ENCODE measurements at regions not wholly inside any gene's neighbourhood (a gene's known extent, or its start where the extent isn't known, plus 50 kb on each side); places are given as distances from the start of the nearest gene placed in this dataset.

DNA sequence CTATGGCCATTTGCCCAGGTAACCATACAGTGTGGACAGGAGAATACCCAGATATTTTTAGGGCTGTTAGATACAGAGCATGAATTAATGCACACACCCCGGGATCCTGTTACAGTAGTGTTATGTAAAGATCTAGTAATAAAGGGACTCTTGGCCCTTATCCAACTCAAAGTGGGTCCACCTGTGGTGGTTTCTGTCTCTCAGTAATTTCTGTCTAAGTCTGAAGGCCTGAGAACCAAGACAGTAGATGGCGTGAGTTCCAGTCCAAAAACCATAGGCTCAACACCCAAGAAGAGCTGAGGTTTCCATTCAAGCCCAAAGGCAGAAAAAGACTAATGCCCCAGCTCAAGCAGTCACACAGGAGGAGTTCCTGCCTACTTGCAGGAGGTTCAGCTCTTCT lies 277.7 kb downstream of the ZEB1 start:
- H3K4me1 ChIP-seq, result no peaks in the 10 kb centered on the region
- no peak for DNase-seq (ENCODE audit: extremely low spot score)
- H3K4me3 ChIP-seq, result no peak overlapping the region
- TF ChIP-seq, protein P1, sequence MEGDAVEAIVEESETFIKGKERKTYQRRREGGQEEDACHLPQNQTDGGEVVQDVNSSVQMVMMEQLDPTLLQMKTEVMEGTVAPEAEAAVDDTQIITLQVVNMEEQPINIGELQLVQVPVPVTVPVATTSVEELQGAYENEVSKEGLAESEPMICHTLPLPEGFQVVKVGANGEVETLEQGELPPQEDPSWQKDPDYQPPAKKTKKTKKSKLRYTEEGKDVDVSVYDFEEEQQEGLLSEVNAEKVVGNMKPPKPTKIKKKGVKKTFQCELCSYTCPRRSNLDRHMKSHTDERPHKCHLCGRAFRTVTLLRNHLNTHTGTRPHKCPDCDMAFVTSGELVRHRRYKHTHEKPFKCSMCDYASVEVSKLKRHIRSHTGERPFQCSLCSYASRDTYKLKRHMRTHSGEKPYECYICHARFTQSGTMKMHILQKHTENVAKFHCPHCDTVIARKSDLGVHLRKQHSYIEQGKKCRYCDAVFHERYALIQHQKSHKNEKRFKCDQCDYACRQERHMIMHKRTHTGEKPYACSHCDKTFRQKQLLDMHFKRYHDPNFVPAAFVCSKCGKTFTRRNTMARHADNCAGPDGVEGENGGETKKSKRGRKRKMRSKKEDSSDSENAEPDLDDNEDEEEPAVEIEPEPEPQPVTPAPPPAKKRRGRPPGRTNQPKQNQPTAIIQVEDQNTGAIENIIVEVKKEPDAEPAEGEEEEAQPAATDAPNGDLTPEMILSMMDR (IDR thresholded peaks at IDR 0.05), result no peak
- no peak for TF ChIP-seq POLR2AphosphoS5 (IDR thresholded peaks at IDR 0.05)
- no peak for TF ChIP-seq POLR2A (IDR thresholded peaks at IDR 0.05; ENCODE audit: low read depth)
- TF ChIP-seq EP300 (IDR thresholded peaks at IDR 0.05), result no peak
- no peaks in the 10 kb centered on the region for H3K36me3 ChIP-seq
- peaks cover 0 to 6% (median 0%) of the 10 kb centered on the region in 4 donors for H3K9me3 ChIP-seq
- no peaks in the 10 kb centered on the region for H3K27me3 ChIP-seq
- intact Hi-C loops (cut with DNase I), result no loop called here
- WGBS, result 100% methylated on average over 2 of the region's 2 CpGs
- no peak overlapping the region for H3K27ac ChIP-seq (replicated peaks in 1 of 4)

DNA sequence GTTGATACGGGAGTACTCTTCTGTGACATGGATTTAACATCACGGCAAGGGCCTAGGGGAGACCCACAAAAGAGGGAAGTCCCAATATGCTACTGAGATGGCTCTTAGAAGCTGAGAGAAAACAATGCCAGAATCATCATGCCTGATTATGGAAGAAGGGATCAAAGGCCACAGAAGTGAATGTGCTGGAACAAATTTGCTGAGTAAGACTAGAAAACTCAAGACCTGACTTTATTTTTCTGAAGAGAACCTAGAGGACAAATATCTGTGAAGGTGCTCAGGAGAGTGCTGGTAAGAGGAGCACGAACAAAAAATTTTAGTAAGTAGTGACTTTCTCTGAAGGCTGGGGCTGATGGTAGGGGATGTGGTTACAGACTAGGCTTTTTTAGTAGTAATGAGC lies 277.0 kb downstream of the ZEB1 start:
- no peak for TF ChIP-seq EP300 (IDR thresholded peaks at IDR 0.05)
- no peak for TF ChIP-seq POLR2A (IDR thresholded peaks at IDR 0.05; ENCODE audit: low read depth)
- no peak for TF ChIP-seq POLR2AphosphoS5 (IDR thresholded peaks at IDR 0.05)
- TF ChIP-seq, protein P1 (IDR thresholded peaks at IDR 0.05), result no peak
- Histone ChIP-seq H3K9me3 (peaks cover 0 to 7% (median 0%) of the 10 kb centered on the region in 4 donors), H3K27ac (replicated peaks in 1 of 4) (no peak overlapping the region), H3K4me1 (no peaks in the 10 kb centered on the region), H3K27me3 (no peaks in the 10 kb centered on the region), H3K36me3 (no peaks in the 10 kb centered on the region), H3K4me3 (no peak overlapping the region)
- intact Hi-C loops (cut with DNase I), result no loop called here
- WGBS, result 80% methylated on average over 3 of the region's 3 CpGs
- no peak for DNase-seq (ENCODE audit: extremely low spot score)

DNA sequence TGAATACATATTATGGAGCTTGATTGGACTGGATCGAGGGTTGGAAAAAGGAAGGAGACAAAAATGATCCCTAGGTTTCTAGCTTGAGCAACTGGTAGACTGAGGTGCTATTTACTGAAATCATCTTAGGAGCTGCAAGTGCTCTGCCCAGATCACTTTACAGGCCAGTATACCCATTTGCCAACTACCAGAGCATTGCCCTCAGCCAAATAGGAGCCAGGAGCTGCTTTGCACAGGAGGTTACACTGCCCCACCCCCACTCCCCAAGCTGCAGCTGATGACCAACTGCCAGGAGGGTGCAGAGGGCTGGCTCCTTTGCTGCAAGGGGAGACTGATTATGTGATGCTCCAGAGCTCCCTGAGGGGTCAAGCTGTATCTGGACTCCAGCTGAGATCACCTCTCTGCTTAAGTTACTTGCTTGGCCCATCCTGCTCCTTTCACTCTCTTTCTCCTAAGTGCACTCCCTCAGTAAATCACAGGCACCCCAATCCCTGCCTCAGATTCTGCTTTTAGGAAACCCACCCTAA lies 275.4 kb downstream of the ZEB1 start:
- H3K4me1 ChIP-seq, result no peaks in the 10 kb centered on the region
- H3K36me3 ChIP-seq, result no peaks in the 10 kb centered on the region
- H3K27ac ChIP-seq (replicated peaks in 1 of 4), result no peak overlapping the region
- 79% methylated on average over 1 of the region's 1 CpG for WGBS
- no peak overlapping the region for H3K4me3 ChIP-seq
- intact Hi-C loops (cut with DNase I), result no loop called here
- TF ChIP-seq, protein P1 (IDR thresholded peaks at IDR 0.05), result no peak
- TF ChIP-seq POLR2AphosphoS5 (IDR thresholded peaks at IDR 0.05), result no peak
- no peak for TF ChIP-seq POLR2A (IDR thresholded peaks at IDR 0.05; ENCODE audit: low read depth)
- TF ChIP-seq EP300 (IDR thresholded peaks at IDR 0.05), result no peak
- no peak for DNase-seq (ENCODE audit: extremely low spot score)
- H3K27me3 ChIP-seq, result no peaks in the 10 kb centered on the region
- H3K9me3 ChIP-seq, result peaks cover 0 to 7% (median 0%) of the 10 kb centered on the region in 4 donors

DNA sequence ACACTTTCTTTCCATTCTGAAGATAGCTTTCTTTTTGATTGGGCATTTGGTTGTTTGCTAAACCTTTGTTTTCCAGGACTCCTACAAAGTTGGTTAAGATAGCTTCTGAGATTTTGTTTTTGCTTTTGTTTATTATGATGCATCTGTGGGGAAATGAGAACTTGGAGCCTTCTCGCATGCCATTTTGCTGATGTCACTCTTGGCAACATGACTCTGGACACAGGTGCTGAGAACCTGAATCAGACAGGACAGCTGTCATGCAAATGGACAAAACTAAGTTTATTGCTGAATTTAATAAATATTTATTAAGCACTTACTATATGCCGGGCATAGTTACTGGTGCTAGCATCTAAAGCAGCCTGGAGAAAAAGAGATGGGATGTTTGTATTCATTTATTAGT lies 274.1 kb downstream of the ZEB1 start:
- intact Hi-C loops (cut with DNase I), result no loop called here
- H3K9me3 ChIP-seq, result peaks cover 0 to 7% (median 0%) of the 10 kb centered on the region in 4 donors
- H3K27me3 ChIP-seq, result no peaks in the 10 kb centered on the region

More for the DNA sequence above, 274.1 kb downstream of the ZEB1 start:
- H3K36me3 ChIP-seq, result no peaks in the 10 kb centered on the region
- 89% methylated on average over 2 of the region's 2 CpGs for WGBS
- DNase-seq (ENCODE audit: extremely low spot score), result no peak
- TF ChIP-seq EP300 (IDR thresholded peaks at IDR 0.05) (no peak), POLR2A (IDR thresholded peaks at IDR 0.05; ENCODE audit: low read depth) (no peak), POLR2AphosphoS5 (IDR thresholded peaks at IDR 0.05) (no peak)
- TF ChIP-seq, protein P1 (IDR thresholded peaks at IDR 0.05), result no peak
- H3K27ac ChIP-seq (replicated peaks in 1 of 4), result no peak overlapping the region
- no peaks in the 10 kb centered on the region for H3K4me1 ChIP-seq
- no peak overlapping the region for H3K4me3 ChIP-seq

Measured in esophagus muscularis mucosa (tissue), 4 donors.